CD14-positive monocyte (primary cell): ENCODE measurements at regions not wholly inside any gene's neighbourhood (a gene's known extent, or its start where the extent isn't known, plus 50 kb on each side); places are given as distances from the start of the nearest gene placed in this dataset.

Source experiments
- DNase-seq, 3 donors: peaks; one replicate each; pipeline ENCODE4 v3.0.0-alpha.2; 2011 to 2022
- H2AFZ ChIP-seq: 2 replicates; pipeline ENCODE4 v1.6.0; 2012; ENCODE audit warnings: mild to moderate bottlenecking, low read depth, low read length, inconsistent platforms; ENCODE audit not compliant: insufficient read depth, poor library complexity, severe bottlenecking
- H3K27ac ChIP-seq, 2 donors: 1 replicate in 1 of 2; 2 replicates in 1 of 2; pipeline ENCODE4 v1.5.1; 2012 to 2013; ENCODE audit warnings: low read length in 2 of 2, control low read depth in 1 of 2, inconsistent platforms in 1 of 2, low read depth in 1 of 2, mild to moderate bottlenecking in 1 of 2
- H3K27me3 ChIP-seq, 2 donors: one replicate each; pipeline versions ENCODE4 v1.6.0 to v1.6.1; 2011 to 2013; ENCODE audit warnings: low read length in 2 of 2; ENCODE audit not compliant: control insufficient read depth in 2 of 2, insufficient read depth in 2 of 2
- H3K36me3 ChIP-seq, 2 donors: replicated peaks in 1 of 2; 1 replicate in 1 of 2; 2 replicates in 1 of 2; pipeline versions ENCODE4 v1.5.1 to v1.6.1; 2012 to 2013; ENCODE audit warnings: low read length in 2 of 2, control low read depth in 1 of 2, inconsistent platforms in 1 of 2, mild to moderate bottlenecking in 1 of 2; ENCODE audit not compliant: insufficient read depth in 2 of 2, control insufficient read depth in 1 of 2
- H3K4me1 ChIP-seq, 2 donors: 1 replicate in 1 of 2; 2 replicates in 1 of 2; pipeline versions ENCODE4 v1.5.1 to v1.6.1; 2012 to 2013; ENCODE audit warnings: low read length in 2 of 2, control low read depth in 1 of 2, inconsistent platforms in 1 of 2, mild to moderate bottlenecking in 1 of 2, moderate library complexity in 1 of 2; ENCODE audit not compliant: insufficient read depth in 2 of 2, control insufficient read depth in 1 of 2
- H3K4me2 ChIP-seq: replicated peaks from 2 replicates; pipeline ENCODE3; 2012; ENCODE audit warnings: low read length, moderate library complexity, mild to moderate bottlenecking; ENCODE audit not compliant: poor library complexity, severe bottlenecking; ENCODE audit errors: extremely low read depth
- H3K4me3 ChIP-seq, 3 experiments: fragments of 200-600 bp in 1 of 3; sonication (generic) in 1 of 3; replicated peaks in 1 of 3; 1 replicate in 2 of 3; 2 replicates in 1 of 3; pipeline ENCODE4 v1.5.1; 2011 to 2013; ENCODE audit warnings: low read length in 3 of 3, mild to moderate bottlenecking in 3 of 3, control low read depth in 2 of 3, low read depth in 2 of 3, inconsistent platforms in 1 of 3, moderate library complexity in 1 of 3
- H3K79me2 ChIP-seq: 2 replicates; pipeline ENCODE4 v1.6.0; 2012; ENCODE audit warnings: mild to moderate bottlenecking, control low read depth, inconsistent platforms, low read length, moderate library complexity; ENCODE audit not compliant: insufficient read depth
- H3K9ac ChIP-seq: 2 replicates; pipeline ENCODE4 v1.6.0; 2017; ENCODE audit warnings: low read length, mild to moderate bottlenecking; ENCODE audit not compliant: insufficient read depth, poor library complexity, severe bottlenecking
- H3K9me3 ChIP-seq, 2 donors: replicated peaks in 1 of 2; 1 replicate in 1 of 2; 2 replicates in 1 of 2; pipeline versions ENCODE4 v1.5.1 to v1.6.1; 2012 to 2013; ENCODE audit warnings: low read length in 2 of 2, control low read depth in 1 of 2; ENCODE audit not compliant: control insufficient read depth in 1 of 2, insufficient read depth in 1 of 2
- H4K20me1 ChIP-seq: 2 replicates; pipeline ENCODE4 v1.6.0; 2012; ENCODE audit warnings: mild to moderate bottlenecking, low read length, control low read depth, moderate library complexity; ENCODE audit not compliant: insufficient read depth
- H3K27ac Mint-ChIP-seq, 7 donors: one replicate each; pipeline ENCODE4 v1.8.0; 2020; ENCODE audit warnings: mild to moderate bottlenecking in 7 of 7, mixed read lengths in 7 of 7, moderate library complexity in 6 of 7, inconsistent platforms in 2 of 7
- H3K27me3 Mint-ChIP-seq, 3 donors: one replicate each; pipeline ENCODE4 v1.8.0; 2021 to 2022; ENCODE audit warnings: low read depth in 3 of 3, mild to moderate bottlenecking in 3 of 3, mixed read lengths in 3 of 3, moderate library complexity in 3 of 3, inconsistent platforms in 1 of 3
- H3K36me3 Mint-ChIP-seq, 2 donors: one replicate each; pipeline ENCODE4 v1.8.0; 2020; ENCODE audit warnings: mixed read lengths in 2 of 2, inconsistent platforms in 1 of 2, mild to moderate bottlenecking in 1 of 2
- H3K4me1 Mint-ChIP-seq: one replicate; pipeline ENCODE4 v1.8.0; 2020; ENCODE audit warnings: mild to moderate bottlenecking, mixed read lengths
- H3K4me3 Mint-ChIP-seq, 2 donors: one replicate each; pipeline ENCODE4 v1.8.0; 2020; ENCODE audit warnings: mild to moderate bottlenecking in 2 of 2, mixed read lengths in 2 of 2, moderate library complexity in 1 of 2
- H3K9me3 Mint-ChIP-seq, 7 donors: one replicate each; pipeline ENCODE4 v1.8.0; 2020 to 2022; ENCODE audit warnings: mixed read lengths in 7 of 7, mild to moderate bottlenecking in 6 of 7, moderate library complexity in 6 of 7, inconsistent platforms in 2 of 7
- CTCF ChIP-seq: fragments of 200-600 bp; IDR thresholded peaks from one replicate; pipeline ENCODE4 v1.8.0; 2022; ENCODE audit warnings: antibody characterized with exemption, mild to moderate bottlenecking
- WGBS: methylation state at CpG from one replicate; pipeline ENCODE4 v1.1.5; 2013; ENCODE audit warnings: missing lambda C conversion rate; ENCODE audit not compliant: insufficient coverage; 5-methylcytosine and 5-hydroxymethylcytosine counted together
- intact Hi-C, 2 donors: fragments of 100-400 bp; cut with micrococcal nuclease; formaldehyde crosslinking; loops; one replicate each; pipeline versions ENCODE4 v1.15.0 to v1.15.1; 2023

- Histone ChIP-seq H3K79me2 (no peaks in the 10 kb centered on the region), H3K4me1 (no peaks in the 10 kb centered on the region), H4K20me1 (peaks cover 4% of the 10 kb centered on the region), H3K4me2 (no peak overlapping the region), H2AFZ (no peak overlapping the region), H3K27ac (no peak overlapping the region), H3K36me3 (no peaks in the 10 kb centered on the region), H3K27me3 (no peaks in the 10 kb centered on the region), H3K9me3 (peaks cover 0 to 2% of the 10 kb centered on the region in 2 donors), H3K9ac (no peak overlapping the region), H3K4me3 (no peak overlapping the region)
- H3K36me3 Mint-ChIP-seq, result no peaks in the 10 kb centered on the region
- H3K4me3 Mint-ChIP-seq, result no peak overlapping the region
- DNase-seq, result no peak
- no peaks in the 10 kb centered on the region for H3K4me1 Mint-ChIP-seq
- H3K9me3 Mint-ChIP-seq, result peaks cover 0 to 4% (median 0%) of the 10 kb centered on the region in 7 donors
- WGBS, result no CpG with 5 or more reads among the region's 1 CpG
- intact Hi-C loops, result no loop called here
- TF ChIP-seq CTCF, result no peak
- peaks cover 0 to 4% (median 0%) of the 10 kb centered on the region in 3 donors for H3K27me3 Mint-ChIP-seq
- H3K27ac Mint-ChIP-seq, result no peak overlapping the region
Observed at GRCh38 chr12:107431942-107432341, 253.7 kb upstream of the PWP1 start.

GRCh38 chr12:107435072-107435471, 250.5 kb upstream of the PWP1 start:
- H3K4me3 ChIP-seq, result no peak overlapping the region
- DNase-seq, result no peak
- no peaks in the 10 kb centered on the region for H3K27me3 ChIP-seq
- no peak overlapping the region for H3K27ac ChIP-seq
- Mint-ChIP-seq H3K36me3 (no peaks in the 10 kb centered on the region), H3K27ac (no peak overlapping the region), H3K4me3 (no peak overlapping the region), H3K27me3 (peaks cover 0 to 4% (median 0%) of the 10 kb centered on the region in 3 donors), H3K9me3 (no peaks in the 10 kb centered on the region), H3K4me1 (no peaks in the 10 kb centered on the region)
- intact Hi-C loops, result no loop called here
- no peaks in the 10 kb centered on the region for H3K4me1 ChIP-seq
- H3K4me2 ChIP-seq, result no peak overlapping the region
- no peak for TF ChIP-seq CTCF
- 100% methylated on average over 2 of the region's 3 CpGs for WGBS
- peaks cover 4% of the 10 kb centered on the region for H4K20me1 ChIP-seq
- no peaks in the 10 kb centered on the region for H3K36me3 ChIP-seq
- no peak overlapping the region for H3K9ac ChIP-seq
- no peak overlapping the region for H2AFZ ChIP-seq
- no peaks in the 10 kb centered on the region for H3K9me3 ChIP-seq
- H3K79me2 ChIP-seq, result no peaks in the 10 kb centered on the region
